ENCODE measurements at regions not wholly inside any gene's neighbourhood (a gene's known extent, or its start where the extent isn't known, plus 50 kb on each side); places are given as distances from the start of the nearest gene placed in this dataset.

- DNase-seq (no peak), ATAC-seq (ENCODE audit: poor library complexity) (no peak)
- TF ChIP-seq CTCF (IDR thresholded peaks at IDR 0.05): no peak
- Histone ChIP-seq H3K27ac (ENCODE audit: low read depth in 1 of 2, low read length in 2 of 2) (no peak overlapping the region), H3K4me1 (ENCODE audit: insufficient read depth, low read length) (no peaks in the 10 kb centered on the region), H3K4me3 (ENCODE audit: low read length) (no peak overlapping the region), H3K27me3 (ENCODE audit: control insufficient read depth in 1 of 2, insufficient read depth in 2 of 2, low read length in 2 of 2) (no peaks in the 10 kb centered on the region), H3K36me3 (ENCODE audit: insufficient read depth, low read length) (no peaks in the 10 kb centered on the region), H3K9me3 (ENCODE audit: control insufficient read depth in 1 of 2, insufficient read depth in 1 of 2, low read length in 2 of 2) (no peaks in the 10 kb centered on the region)
- H3K4me1 Mint-ChIP-seq (ENCODE audit: low read depth): no peaks in the 10 kb centered on the region
- intact Hi-C loops (cut with DNase I, micrococcal nuclease): no loop called here
- no peak overlapping the region for H3K27ac Mint-ChIP-seq
- peaks cover 31% of the 10 kb centered on the region for H3K9me3 Mint-ChIP-seq
- no peak overlapping the region for H3K4me3 Mint-ChIP-seq
- H3K36me3 Mint-ChIP-seq (ENCODE audit: low read depth): no peaks in the 10 kb centered on the region
- POLR2A ChIA-PET: no interaction called here
- no peaks in the 10 kb centered on the region for H3K27me3 Mint-ChIP-seq
- CTCF ChIA-PET: no interaction called here
Observed at GRCh38 chr14:29126361-29126760, 359.8 kb downstream of the FOXG1 start.

GRCh38 chr14:29126865-29127264 lies 360.3 kb downstream of the FOXG1 start:
- DNase-seq: no peak
- ChIA-PET CTCF (no interaction called here), POLR2A (no interaction called here)
- no peaks in the 10 kb centered on the region for H3K36me3 ChIP-seq (ENCODE audit: insufficient read depth, low read length)
- Mint-ChIP-seq H3K9me3 (peaks cover 31% of the 10 kb centered on the region), H3K27ac (no peak overlapping the region), H3K4me1 (ENCODE audit: low read depth) (no peaks in the 10 kb centered on the region), H3K4me3 (no peak overlapping the region), H3K27me3 (no peaks in the 10 kb centered on the region), H3K36me3 (ENCODE audit: low read depth) (no peaks in the 10 kb centered on the region)
- no peak for ATAC-seq (ENCODE audit: poor library complexity)
- H3K4me1 ChIP-seq (ENCODE audit: insufficient read depth, low read length): no peaks in the 10 kb centered on the region
- no peaks in the 10 kb centered on the region for H3K27me3 ChIP-seq (ENCODE audit: control insufficient read depth in 1 of 2, insufficient read depth in 2 of 2, low read length in 2 of 2)
- intact Hi-C loops (cut with DNase I, micrococcal nuclease): no loop called here
- no peak for TF ChIP-seq CTCF (IDR thresholded peaks at IDR 0.05)
- H3K9me3 ChIP-seq (ENCODE audit: control insufficient read depth in 1 of 2, insufficient read depth in 1 of 2, low read length in 2 of 2): no peaks in the 10 kb centered on the region
- H3K27ac ChIP-seq (ENCODE audit: low read depth in 1 of 2, low read length in 2 of 2): no peak overlapping the region
- no peak overlapping the region for H3K4me3 ChIP-seq (ENCODE audit: low read length)

GRCh38 chr14:29140016-29140415 lies 373.4 kb downstream of the FOXG1 start:
- ATAC-seq (ENCODE audit: poor library complexity) (no peak), DNase-seq (no peak)
- no peak for TF ChIP-seq CTCF (IDR thresholded peaks at IDR 0.05)
- no peaks in the 10 kb centered on the region for H3K36me3 Mint-ChIP-seq (ENCODE audit: low read depth)
- H3K27me3 ChIP-seq (ENCODE audit: control insufficient read depth in 1 of 2, insufficient read depth in 2 of 2, low read length in 2 of 2): no peaks in the 10 kb centered on the region
- H3K27me3 Mint-ChIP-seq: no peaks in the 10 kb centered on the region
- no peak overlapping the region for H3K4me3 ChIP-seq (ENCODE audit: low read length)
- no peaks in the 10 kb centered on the region for H3K36me3 ChIP-seq (ENCODE audit: insufficient read depth, low read length)
- CTCF ChIA-PET: no interaction called here
- H3K27ac ChIP-seq (ENCODE audit: low read depth in 1 of 2, low read length in 2 of 2): no peak overlapping the region
- no peaks in the 10 kb centered on the region for H3K4me1 ChIP-seq (ENCODE audit: insufficient read depth, low read length)
- no peak overlapping the region for H3K27ac Mint-ChIP-seq
- H3K4me1 Mint-ChIP-seq (ENCODE audit: low read depth): no peaks in the 10 kb centered on the region
- H3K9me3 Mint-ChIP-seq: peaks cover 3% of the 10 kb centered on the region
- no peak overlapping the region for H3K4me3 Mint-ChIP-seq
- intact Hi-C loops (cut with DNase I, micrococcal nuclease): no loop called here
- POLR2A ChIA-PET: no interaction called here
- peaks cover 0 to 4% of the 10 kb centered on the region in 2 experiments for H3K9me3 ChIP-seq (ENCODE audit: control insufficient read depth in 1 of 2, insufficient read depth in 1 of 2, low read length in 2 of 2)
